HG03565 (cell line): ENCODE measurements at regions not wholly inside any gene's neighbourhood (a gene's known extent, or its start where the extent isn't known, plus 50 kb on each side); places are given as distances from the start of the nearest gene placed in this dataset.

ENCODE experiments used
- ATAC-seq: cut with Tn5 transposase; IDR thresholded peaks from one replicate; pipeline ENCODE4 v1.9.1; 2021; ENCODE audit warnings: mild to moderate bottlenecking, moderate library complexity; ENCODE audit not compliant: unreplicated experiment

DNA sequence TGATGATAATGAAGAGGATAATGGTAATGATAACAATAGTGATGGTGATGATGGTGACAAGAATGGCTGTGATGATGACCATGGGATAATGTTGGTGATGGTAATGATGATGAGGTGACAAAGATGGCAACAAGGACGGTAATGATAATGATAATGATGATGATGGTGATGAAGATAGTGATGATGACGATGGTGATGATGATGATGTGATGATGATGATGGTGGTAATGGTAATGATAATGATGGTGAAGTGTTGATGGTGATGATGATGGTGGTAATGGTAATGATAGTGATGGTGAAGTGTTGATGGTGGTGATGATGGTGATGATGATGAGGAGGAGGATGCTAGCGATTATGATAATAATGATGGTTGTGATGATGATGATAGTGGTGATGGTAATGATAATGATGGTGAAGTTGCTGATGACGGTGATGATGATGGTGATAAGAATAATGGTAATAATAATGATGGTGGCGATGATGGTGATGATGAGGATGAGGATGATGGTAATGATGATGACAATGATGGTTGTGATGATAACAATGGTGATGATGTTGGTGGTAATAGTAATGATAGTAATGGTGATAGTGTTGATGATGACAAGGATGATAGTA lies 54.7 kb upstream of the OPCML start:
- no peak for ATAC-seq

DNA sequence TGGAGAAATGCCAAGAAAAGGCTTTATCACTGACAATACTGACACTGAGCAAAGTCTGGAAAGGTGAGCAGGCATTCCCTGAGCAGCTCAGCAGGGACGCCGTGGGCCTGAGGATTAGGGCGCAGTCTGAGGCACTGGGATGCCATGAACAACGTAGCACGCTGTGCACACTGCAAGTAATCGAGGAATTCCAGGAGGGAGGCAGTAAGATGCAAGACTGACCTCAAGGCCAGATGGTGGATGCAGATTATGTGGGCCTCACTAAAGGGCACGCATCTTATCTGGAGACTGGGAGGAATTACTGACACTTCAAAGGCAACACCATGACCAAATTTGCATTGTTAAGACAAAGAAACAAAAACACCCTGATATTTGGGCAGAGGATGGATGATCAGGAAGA lies 50.4 kb upstream of the OPCML start:
- ATAC-seq = no peak

DNA sequence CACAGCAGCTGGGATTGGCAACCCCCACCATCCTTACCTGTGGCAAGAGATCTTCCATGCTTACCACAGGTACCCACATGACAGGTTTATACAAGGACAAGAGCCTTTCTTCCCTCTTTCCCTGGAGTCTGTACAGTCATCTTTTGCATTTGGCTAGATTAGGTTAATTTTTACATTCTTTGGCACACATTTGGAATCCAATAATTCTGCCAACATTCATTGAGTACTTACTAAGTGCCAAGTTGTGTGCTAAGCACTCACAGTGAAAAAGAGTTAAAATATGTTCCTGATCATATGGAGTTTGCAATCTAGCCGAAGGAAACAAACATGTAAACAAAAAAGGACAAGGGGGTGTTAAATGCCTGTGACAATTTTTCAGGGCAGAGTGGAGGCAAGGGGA lies 50.0 kb upstream of the OPCML start:
- ATAC-seq = no peak
